ENCODE measurements at regions not wholly inside any gene's neighbourhood (a gene's known extent, or its start where the extent isn't known, plus 50 kb on each side); places are given as distances from the start of the nearest gene placed in this dataset.
"Not testable (repeated sequence)": the region's sequence is repeated elsewhere in the genome, so short reads cannot be mapped to it uniquely, and the experiment has no call there.

- no peak for DNase-seq
These were observed 50.8 kb upstream of the PRSS1 start for GRCh38 chr7:142698429-142698828.

GRCh38 chr7:142697270-142697669, 52.0 kb upstream of the PRSS1 start:
- DNase-seq, result no peak

GRCh38 chr7:142696456-142697179, 52.7 kb upstream of the PRSS1 start:
- DNase-seq, result no peak

GRCh38 chr7:142693911-142694310, 55.4 kb upstream of the PRSS1 start:
- DNase-seq, result no peak

GRCh38 chr7:142690554-142691182, 58.6 kb upstream of the PRSS1 start:
- no peak for DNase-seq

GRCh38 chr7:142689439-142690120, 59.7 kb upstream of the PRSS1 start:
- DNase-seq, result no peak

GRCh38 chr7:142685877-142686508, 63.3 kb upstream of the PRSS1 start:
- DNase-seq, result no peak

GRCh38 chr7:142681314-142682092, 67.8 kb upstream of the PRSS1 start:
- DNase-seq, result no peak

GRCh38 chr7:142671506-142671905, 77.8 kb upstream of the PRSS1 start:
- DNase-seq, result no peak

GRCh38 chr7:142670511-142670910, 78.8 kb upstream of the PRSS1 start:
- DNase-seq, result no peak

GRCh38 chr7:142669074-142669654, 80.1 kb upstream of the PRSS1 start:
- no peak for DNase-seq

- DNase-seq, result no peak
These were observed 80.8 kb upstream of the PRSS1 start for GRCh38 chr7:142668495-142668894.

GRCh38 chr7:142657376-142657775, 91.9 kb upstream of the PRSS1 start:
- DNase-seq, result no peak

GRCh38 chr7:142654398-142654797, 94.9 kb upstream of the PRSS1 start:
- no peak for DNase-seq

- DNase-seq, result no peak
These were observed 101.5 kb upstream of the PRSS1 start for GRCh38 chr7:142647749-142648148.

- no peak for DNase-seq
These were observed 102.7 kb upstream of the PRSS1 start for GRCh38 chr7:142646386-142647140.

- no peak for DNase-seq
These were observed 103.5 kb upstream of the PRSS1 start for GRCh38 chr7:142645777-142646176.

- DNase-seq, result no peak
These were observed 107.0 kb upstream of the PRSS1 start for GRCh38 chr7:142642316-142642715.

- not testable (repeated sequence) for DNase-seq
These were observed 108.0 kb upstream of the PRSS1 start for GRCh38 chr7:142641252-142641651.

- DNase-seq, result no peak
These were observed 110.7 kb upstream of the PRSS1 start for GRCh38 chr7:142638581-142638980.

- no peak for DNase-seq
These were observed 112.0 kb upstream of the PRSS1 start for GRCh38 chr7:142637240-142637639.

GRCh38 chr7:142636751-142637150, 112.5 kb upstream of the PRSS1 start:
- DNase-seq, result no peak
